DND-41 (cell line): ENCODE measurements at regions not wholly inside any gene's neighbourhood (a gene's known extent, or its start where the extent isn't known, plus 50 kb on each side); places are given as distances from the start of the nearest gene placed in this dataset.

Experiments used
- CTCF ChIP-seq: IDR thresholded peaks from 2 replicates; pipeline ENCODE4 v1.5.1; 2012; ENCODE audit warnings: borderline replicate concordance, low read length, moderate library complexity, mild to moderate bottlenecking; ENCODE audit not compliant: poor library complexity, severe bottlenecking; ENCODE audit errors: extremely low read depth
- EZH2 ChIP-seq: IDR thresholded peaks from 3 replicates; pipeline ENCODE4 v1.6.1; 2012; ENCODE audit warnings: borderline replicate concordance, low read depth, mild to moderate bottlenecking, moderate library complexity, low read length, inconsistent platforms; ENCODE audit not compliant: severe bottlenecking

GRCh38 chr1:184806296-184806721 is 51.7 kb upstream of the EDEM3 start:
- no peak for TF ChIP-seq CTCF
- no peak for TF ChIP-seq EZH2
